NT2/D1 (cell line): ENCODE measurements at regions not wholly inside any gene's neighbourhood (a gene's known extent, or its start where the extent isn't known, plus 50 kb on each side); places are given as distances from the start of the nearest gene placed in this dataset.

Experiments used
- SUZ12 ChIP-seq: IDR thresholded peaks from 2 replicates; pipeline ENCODE4 v1.6.1; 2011; ENCODE audit not compliant: insufficient read length, insufficient read depth; ENCODE audit errors: extremely low read depth
- YY1 ChIP-seq: IDR thresholded peaks from 2 replicates; pipeline ENCODE4 v1.6.1; 2011; ENCODE audit not compliant: insufficient read length, insufficient read depth
- ZNF274 ChIP-seq: IDR thresholded peaks from 2 replicates; pipeline ENCODE4 v1.6.1; 2011; ENCODE audit warnings: mild to moderate bottlenecking, low read depth, low read length

- TF ChIP-seq ZNF274 (no peak), SUZ12 (no peak), YY1 (no peak)
Observed at GRCh38 chr6:9875605-9876353, 539.1 kb downstream of the TFAP2A start.
